H9 (cell line): ENCODE measurements at regions not wholly inside any gene's neighbourhood (a gene's known extent, or its start where the extent isn't known, plus 50 kb on each side); places are given as distances from the start of the nearest gene placed in this dataset.

Source experiments
- DNase-seq: peaks from one replicate; pipeline ENCODE4 v3.0.0-alpha.2; 2017
- H2AFZ ChIP-seq: one replicate; pipeline ENCODE4 v1.6.1; 2013; ENCODE audit warnings: mild to moderate bottlenecking, low read length, control low read depth, moderate library complexity
- H2AK5ac ChIP-seq: 2 replicates; pipeline ENCODE4 v1.6.1; 2013; ENCODE audit warnings: low read length, control low read depth, mixed read lengths; ENCODE audit not compliant: insufficient read length
- H2BK120ac ChIP-seq: one replicate; pipeline ENCODE4 v1.6.1; 2013; ENCODE audit warnings: low read depth, mild to moderate bottlenecking, low read length, control low read depth, inconsistent platforms; ENCODE audit not compliant: poor library complexity, severe bottlenecking
- H2BK12ac ChIP-seq: 2 replicates; pipeline ENCODE4 v1.6.1; 2013; ENCODE audit warnings: low read length, control low read depth, mixed read lengths, low read depth; ENCODE audit not compliant: insufficient read length
- H2BK15ac ChIP-seq: 2 replicates; pipeline ENCODE4 v1.6.1; 2013; ENCODE audit warnings: low read depth, low read length, control low read depth
- H2BK20ac ChIP-seq: one replicate; pipeline ENCODE4 v1.6.1; 2013; ENCODE audit warnings: low read depth, mild to moderate bottlenecking, low read length, control low read depth, inconsistent platforms; ENCODE audit not compliant: poor library complexity, severe bottlenecking
- H2BK5ac ChIP-seq: 2 replicates; pipeline ENCODE4 v1.6.1; 2013; ENCODE audit warnings: low read length, control low read depth, mixed read lengths; ENCODE audit not compliant: insufficient read length
- H3K14ac ChIP-seq: 2 replicates; pipeline ENCODE4 v1.6.1; 2013; ENCODE audit warnings: low read length, control low read depth; ENCODE audit not compliant: insufficient read depth
- H3K18ac ChIP-seq: 2 replicates; pipeline ENCODE4 v1.6.1; 2013; ENCODE audit warnings: low read depth, mild to moderate bottlenecking, mixed read lengths, low read length, control low read depth; ENCODE audit not compliant: insufficient read length
- H3K23ac ChIP-seq: 2 replicates; pipeline ENCODE4 v1.6.1; 2013; ENCODE audit warnings: low read length, control low read depth, mixed read lengths, low read depth; ENCODE audit not compliant: insufficient read length
- H3K23me2 ChIP-seq: 2 replicates; pipeline ENCODE4 v1.6.1; 2013; ENCODE audit warnings: low read depth, mild to moderate bottlenecking, mixed read lengths, low read length, control low read depth; ENCODE audit not compliant: insufficient read length, poor library complexity, severe bottlenecking
- H3K27ac ChIP-seq: 2 replicates; pipeline ENCODE4 v1.5.1; 2013; ENCODE audit warnings: low read length, control low read depth, mixed read lengths, low read depth; ENCODE audit not compliant: insufficient read length
- H3K27me3 ChIP-seq: 2 replicates; pipeline ENCODE4 v1.6.1; 2013; ENCODE audit warnings: low read length, control low read depth, inconsistent platforms; ENCODE audit not compliant: insufficient read depth
- H3K4ac ChIP-seq: 2 replicates; pipeline ENCODE4 v1.6.1; 2013; ENCODE audit warnings: low read depth, mild to moderate bottlenecking, control low read depth, inconsistent platforms, low read length, moderate library complexity
- H3K4me1 ChIP-seq: 2 replicates; pipeline ENCODE4 v1.6.1; 2013; ENCODE audit warnings: low read length, control low read depth, inconsistent platforms; ENCODE audit not compliant: insufficient read depth
- H3K4me2 ChIP-seq: 2 replicates; pipeline ENCODE4 v1.6.1; 2013; ENCODE audit warnings: low read length, control low read depth, mixed read lengths; ENCODE audit not compliant: insufficient read length, insufficient read depth
- H3K56ac ChIP-seq: 2 replicates; pipeline ENCODE4 v1.6.1; 2013; ENCODE audit warnings: low read depth, mild to moderate bottlenecking, mixed read lengths, low read length, control low read depth; ENCODE audit not compliant: insufficient read length
- H3K79me1 ChIP-seq: 2 replicates; pipeline ENCODE4 v1.6.1; 2013; ENCODE audit warnings: low read depth, mild to moderate bottlenecking, moderate library complexity, low read length, control low read depth, inconsistent platforms; ENCODE audit not compliant: insufficient read depth, poor library complexity, severe bottlenecking
- H3K79me2 ChIP-seq: 2 replicates; pipeline ENCODE4 v1.6.1; 2013; ENCODE audit warnings: low read length, control low read depth, inconsistent platforms; ENCODE audit not compliant: insufficient read depth
- H3K9ac ChIP-seq: 2 replicates; pipeline ENCODE4 v1.6.1; 2013; ENCODE audit warnings: low read length, control low read depth, mixed read lengths; ENCODE audit not compliant: insufficient read length; ENCODE audit errors: extremely low read depth
- H3K9me3 ChIP-seq: one replicate; pipeline ENCODE4 v1.6.1; 2013; ENCODE audit warnings: low read depth, low read length, inconsistent platforms; ENCODE audit not compliant: control insufficient read depth
- H3T11ph ChIP-seq: one replicate; pipeline ENCODE4 v1.6.1; 2013; ENCODE audit warnings: mild to moderate bottlenecking, low read length, control low read depth, inconsistent platforms
- H4K20me1 ChIP-seq: one replicate; pipeline ENCODE4 v1.6.1; 2013; ENCODE audit not compliant: control insufficient read depth, insufficient read length, insufficient read depth
- H4K5ac ChIP-seq: 2 replicates; pipeline ENCODE4 v1.6.1; 2013; ENCODE audit warnings: low read depth, mild to moderate bottlenecking, mixed read lengths, low read length, control low read depth; ENCODE audit not compliant: insufficient read length
- H4K8ac ChIP-seq: replicated peaks from 2 replicates; pipeline ENCODE4 v1.6.1; 2013; ENCODE audit warnings: low read length, control low read depth, mixed read lengths, low read depth; ENCODE audit not compliant: insufficient read length
- H4K91ac ChIP-seq: 2 replicates; pipeline ENCODE4 v1.6.1; 2013; ENCODE audit warnings: low read depth, mild to moderate bottlenecking, moderate library complexity, mixed read lengths, low read length, control low read depth; ENCODE audit not compliant: insufficient read length
- H3K27ac Mint-ChIP-seq, 3 experiments: 2 replicates in 2 of 3; 3 replicates in 1 of 3; pipeline ENCODE4 v1.8.0; 2020 to 2021; ENCODE audit warnings: mixed read lengths in 3 of 3, mild to moderate bottlenecking in 1 of 3, moderate library complexity in 1 of 3
- H3K27me3 Mint-ChIP-seq: 2 replicates; pipeline ENCODE4 v1.8.0; 2021; ENCODE audit warnings: low read depth, mild to moderate bottlenecking, moderate library complexity, mixed read lengths
- H3K36me3 Mint-ChIP-seq, 3 experiments: 2 replicates in 2 of 3; 3 replicates in 1 of 3; pipeline ENCODE4 v1.8.0; 2020 to 2021; ENCODE audit warnings: low read depth in 3 of 3, mixed read lengths in 3 of 3; ENCODE audit not compliant: insufficient read depth in 1 of 3
- H3K4me1 Mint-ChIP-seq, 2 experiments: 2 replicates each; pipeline ENCODE4 v1.8.0; 2020; ENCODE audit warnings: mixed read lengths in 2 of 2
- H3K4me3 Mint-ChIP-seq, 2 experiments: 2 replicates in 1 of 2; 3 replicates in 1 of 2; pipeline ENCODE4 v1.8.0; 2020 to 2021; ENCODE audit warnings: mild to moderate bottlenecking in 2 of 2, mixed read lengths in 2 of 2, moderate library complexity in 1 of 2
- H3K9me3 Mint-ChIP-seq, 2 experiments: 2 replicates in 1 of 2; 3 replicates in 1 of 2; pipeline ENCODE4 v1.8.0; 2020; ENCODE audit warnings: mild to moderate bottlenecking in 2 of 2, mixed read lengths in 2 of 2, moderate library complexity in 1 of 2
- CTCF ChIP-seq: fragments of 200-600 bp; sonication (generic); conservative IDR thresholded peaks from 3 replicates; pipeline ENCODE4 v1.8.0; 2021; ENCODE audit warnings: antibody characterized with exemption, mild to moderate bottlenecking
- WGBS: extraction: QIAGEN DNeasy Blood & Tissue Kit; methylation state at CpG from one replicate; pipeline ENCODE4 v1.1.7; 2013; ENCODE audit warnings: missing lambda C conversion rate, low lambda C conversion rate, mixed read lengths; ENCODE audit not compliant: insufficient read length; ENCODE audit errors: extremely low coverage; 5-methylcytosine and 5-hydroxymethylcytosine counted together

- no peak overlapping the region for H3K23ac ChIP-seq
- WGBS: no CpG with 5 or more reads among the region's 8 CpGs
- H2BK15ac ChIP-seq: no peak overlapping the region
- no peaks in the 10 kb centered on the region for H3K4me1 Mint-ChIP-seq
- no peak overlapping the region for H3K27ac ChIP-seq
- H2AFZ ChIP-seq: no peak overlapping the region
- H2BK120ac ChIP-seq: no peak overlapping the region
- no peak overlapping the region for H2BK5ac ChIP-seq
- H2BK12ac ChIP-seq: no peak overlapping the region
- no peak overlapping the region for H4K5ac ChIP-seq
- no peak overlapping the region for H2BK20ac ChIP-seq
- H3K4me3 Mint-ChIP-seq: no peak overlapping the region
- no peak overlapping the region for H4K91ac ChIP-seq
- H3K9me3 ChIP-seq: no peaks in the 10 kb centered on the region
- no peak overlapping the region for H3T11ph ChIP-seq
- no peaks in the 10 kb centered on the region for H3K79me1 ChIP-seq
- H3K36me3 Mint-ChIP-seq: no peaks in the 10 kb centered on the region; a peak in 1 of 7 replicates
- H3K9me3 Mint-ChIP-seq: peaks cover 0 to 2% of the 10 kb centered on the region in 2 experiments; a peak in 2 of 5 replicates
- H4K20me1 ChIP-seq: no peaks in the 10 kb centered on the region
- TF ChIP-seq CTCF: no peak
- DNase-seq: no peak
- no peaks in the 10 kb centered on the region for H3K27me3 Mint-ChIP-seq
- no peak overlapping the region for H3K4me2 ChIP-seq
- no peak overlapping the region for H2AK5ac ChIP-seq
- H3K4me1 ChIP-seq: no peaks in the 10 kb centered on the region
- no peak overlapping the region for H3K56ac ChIP-seq
- H3K9ac ChIP-seq: no peak overlapping the region
- H3K27me3 ChIP-seq: no peaks in the 10 kb centered on the region
- H3K79me2 ChIP-seq: no peaks in the 10 kb centered on the region
- no peak overlapping the region for H4K8ac ChIP-seq
- no peak overlapping the region for H3K4ac ChIP-seq
- H3K23me2 ChIP-seq: no peaks in the 10 kb centered on the region
- no peak overlapping the region for H3K27ac Mint-ChIP-seq
- no peak overlapping the region for H3K18ac ChIP-seq
- H3K14ac ChIP-seq: no peak overlapping the region
Measured at GRCh38 chr2:34979148-34979547, 1376.4 kb upstream of the CRIM1 start.
